D721Med (cell line): ENCODE measurements at regions not wholly inside any gene's neighbourhood (a gene's known extent, or its start where the extent isn't known, plus 50 kb on each side); places are given as distances from the start of the nearest gene placed in this dataset.

Experiments
- DNase-seq: peaks from one replicate; pipeline ENCODE4 v3.0.0; 2011; ENCODE audit warnings: low spot score; ENCODE audit not compliant: insufficient read length
- FAIRE-seq: peaks from 2 replicates; lab custom pipeline; 2011; peaks lifted over from hg19 to GRCh38; lab: Jason Lieb, UNC
- TF ChIP-seq, protein P1 (sequence below): IDR thresholded peaks from 2 replicates; pipeline ENCODE4 v1.5.1; 2012; ENCODE audit warnings: mild to moderate bottlenecking, control low read depth; ENCODE audit not compliant: insufficient read depth; ENCODE audit errors: missing control alignments

GRCh38 chr12:86741531-86741930 is 485.3 kb upstream of the MGAT4C start:
- TF ChIP-seq, protein P1, sequence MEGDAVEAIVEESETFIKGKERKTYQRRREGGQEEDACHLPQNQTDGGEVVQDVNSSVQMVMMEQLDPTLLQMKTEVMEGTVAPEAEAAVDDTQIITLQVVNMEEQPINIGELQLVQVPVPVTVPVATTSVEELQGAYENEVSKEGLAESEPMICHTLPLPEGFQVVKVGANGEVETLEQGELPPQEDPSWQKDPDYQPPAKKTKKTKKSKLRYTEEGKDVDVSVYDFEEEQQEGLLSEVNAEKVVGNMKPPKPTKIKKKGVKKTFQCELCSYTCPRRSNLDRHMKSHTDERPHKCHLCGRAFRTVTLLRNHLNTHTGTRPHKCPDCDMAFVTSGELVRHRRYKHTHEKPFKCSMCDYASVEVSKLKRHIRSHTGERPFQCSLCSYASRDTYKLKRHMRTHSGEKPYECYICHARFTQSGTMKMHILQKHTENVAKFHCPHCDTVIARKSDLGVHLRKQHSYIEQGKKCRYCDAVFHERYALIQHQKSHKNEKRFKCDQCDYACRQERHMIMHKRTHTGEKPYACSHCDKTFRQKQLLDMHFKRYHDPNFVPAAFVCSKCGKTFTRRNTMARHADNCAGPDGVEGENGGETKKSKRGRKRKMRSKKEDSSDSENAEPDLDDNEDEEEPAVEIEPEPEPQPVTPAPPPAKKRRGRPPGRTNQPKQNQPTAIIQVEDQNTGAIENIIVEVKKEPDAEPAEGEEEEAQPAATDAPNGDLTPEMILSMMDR: no peak
- DNase-seq (no peak), FAIRE-seq (no peak)

DNA sequence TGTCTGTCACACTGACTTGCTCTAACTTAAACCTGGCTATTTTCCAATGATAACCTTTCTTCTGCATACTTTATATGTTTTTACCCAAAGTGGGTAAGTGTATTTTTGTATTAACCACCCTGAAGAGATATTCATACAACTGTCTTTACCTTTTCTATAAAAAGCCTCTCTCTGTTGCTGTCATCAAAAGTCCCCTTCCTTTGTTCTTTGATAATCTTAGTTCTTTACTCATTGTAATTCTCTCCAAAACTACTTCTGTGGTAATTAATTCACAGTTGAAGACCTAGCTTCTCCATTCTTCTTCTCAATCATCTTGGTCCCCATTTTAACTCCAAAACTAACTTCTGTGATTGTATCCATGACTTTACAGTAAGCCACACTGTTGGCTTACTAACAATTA is 479.7 kb upstream of the MGAT4C start:
- DNase-seq: no peak
- FAIRE-seq: no peak
- TF ChIP-seq, protein P1: no peak

DNA sequence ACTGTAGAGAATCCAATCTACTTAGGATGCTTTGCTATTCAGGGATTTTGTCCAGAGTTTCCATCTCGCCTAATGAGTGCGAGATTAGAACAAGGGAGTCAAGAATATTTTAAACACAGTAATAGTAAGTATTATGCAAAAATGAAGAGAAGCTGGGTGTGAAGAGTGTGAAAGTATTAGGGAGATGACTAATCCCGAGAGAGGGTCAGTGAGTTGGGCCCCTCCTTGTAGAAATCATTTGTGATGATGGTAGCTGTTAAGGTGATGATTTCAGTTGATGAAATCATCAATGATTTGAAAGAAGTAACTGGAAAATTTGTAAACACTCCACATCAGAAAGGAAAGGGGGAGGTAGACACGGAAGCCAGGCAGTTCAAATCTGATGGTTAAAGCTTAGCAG is 478.9 kb upstream of the MGAT4C start:
- FAIRE-seq: no peak
- TF ChIP-seq, protein P1: no peak

GRCh38 chr12:86730233-86730632 is 474.0 kb upstream of the MGAT4C start:
- TF ChIP-seq, protein P1: no peak
- FAIRE-seq (no peak), DNase-seq (no peak)

More for the DNA sequence above, 478.9 kb upstream of the MGAT4C start:
- DNase-seq: no peak

GRCh38 chr12:86729739-86730138 is 473.5 kb upstream of the MGAT4C start:
- TF ChIP-seq, protein P1: no peak
- peak; percentile 51 for FAIRE-seq

GRCh38 chr12:86727160-86727559 is 471.0 kb upstream of the MGAT4C start:
- DNase-seq (no peak), FAIRE-seq (no peak)
- TF ChIP-seq, protein P1: no peak

More at GRCh38 chr12:86729739-86730138, 473.5 kb upstream of the MGAT4C start:
- DNase-seq: no peak

GRCh38 chr12:86724716-86725115 is 468.5 kb upstream of the MGAT4C start:
- FAIRE-seq: peak; percentile 61
- TF ChIP-seq, protein P1: no peak
- no peak for DNase-seq
